GM18873 (cell line): ENCODE measurements at regions not wholly inside any gene's neighbourhood (a gene's known extent, or its start where the extent isn't known, plus 50 kb on each side); places are given as distances from the start of the nearest gene placed in this dataset.

Source experiments
- ATAC-seq: cut with Tn5 transposase; IDR thresholded peaks from one replicate; pipeline ENCODE4 v1.9.1; 2021; ENCODE audit warnings: mild to moderate bottlenecking, moderate library complexity, moderate number of reproducible peaks; ENCODE audit not compliant: unreplicated experiment, low FRiP score

GRCh38 chr11:36928621-36929020 is 330.6 kb upstream of the RAG2 start:
- ATAC-seq, result no peak

GRCh38 chr11:36899800-36900199 is 301.8 kb upstream of the RAG2 start:
- ATAC-seq, result no peak

- ATAC-seq, result no peak
Observed at GRCh38 chr11:36890841-36891240, 292.8 kb upstream of the RAG2 start.

GRCh38 chr11:36890121-36890679 is 292.2 kb upstream of the RAG2 start:
- no peak for ATAC-seq

DNA sequence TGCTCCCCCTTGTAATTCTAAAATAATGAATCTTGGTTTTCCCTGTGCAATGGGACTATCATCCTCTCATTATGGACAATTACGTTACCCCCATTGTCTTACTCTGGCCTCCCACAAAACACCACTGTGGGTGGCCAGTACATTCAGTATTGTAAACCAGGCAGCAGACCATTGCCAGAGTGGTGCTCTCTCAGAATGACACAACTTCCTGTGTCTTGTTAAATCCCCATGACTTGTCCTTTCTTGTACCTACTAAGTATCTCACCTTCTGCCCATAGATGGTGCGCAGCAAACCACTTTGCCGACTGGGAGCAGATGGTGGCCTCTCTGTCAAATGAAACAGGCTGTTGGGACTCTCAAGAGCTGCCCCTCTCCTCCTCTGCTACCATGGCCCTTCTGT is 287.1 kb upstream of the RAG2 start:
- ATAC-seq, result no peak

DNA sequence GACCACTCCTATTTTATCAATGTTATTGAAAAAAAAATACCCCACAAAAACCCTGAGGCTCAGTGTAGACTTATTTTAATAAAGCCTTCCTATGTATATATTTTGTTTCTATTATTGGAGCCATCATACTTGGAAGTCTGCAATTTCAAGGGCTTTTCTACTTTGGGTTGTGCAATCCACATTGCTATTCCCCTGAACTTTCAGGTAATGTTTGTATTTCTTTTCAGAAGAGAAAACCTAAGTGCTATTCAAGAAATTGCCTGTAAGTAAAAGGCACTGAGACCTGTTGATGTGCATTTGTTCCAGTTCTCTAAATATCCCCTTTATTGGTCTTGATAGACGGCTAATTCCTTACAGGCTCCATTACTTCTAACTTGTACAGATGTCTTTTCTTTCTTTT is 280.7 kb upstream of the RAG2 start:
- ATAC-seq, result no peak

GRCh38 chr11:36877149-36877548 is 279.1 kb upstream of the RAG2 start:
- no peak for ATAC-seq

GRCh38 chr11:36876266-36876665 is 278.2 kb upstream of the RAG2 start:
- no peak for ATAC-seq

- no peak for ATAC-seq
Observed at GRCh38 chr11:36874291-36874690, 276.3 kb upstream of the RAG2 start.

DNA sequence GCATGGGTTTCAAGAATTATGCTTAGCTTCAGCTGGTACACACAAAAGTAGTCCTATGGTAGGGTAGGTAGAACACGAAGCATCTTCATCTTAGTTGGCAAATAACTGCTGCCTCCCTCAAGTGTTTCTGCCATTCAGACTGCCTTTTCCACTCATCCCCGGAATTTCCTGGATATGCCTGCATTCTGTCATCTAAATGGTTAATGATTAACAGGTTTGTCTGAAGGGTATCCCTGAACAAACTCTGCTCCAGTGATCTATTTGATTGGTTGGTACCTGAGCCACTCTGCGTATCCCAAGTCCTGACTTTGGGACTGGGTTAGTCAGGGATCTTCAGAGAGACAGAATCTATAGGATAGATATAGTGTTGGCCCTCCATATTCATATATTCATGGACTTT is 272.3 kb upstream of the RAG2 start:
- ATAC-seq, result no peak

- no peak for ATAC-seq
Observed at GRCh38 chr11:36868380-36868779, 270.3 kb upstream of the RAG2 start.

GRCh38 chr11:36865846-36866245 is 267.8 kb upstream of the RAG2 start:
- ATAC-seq, result no peak

DNA sequence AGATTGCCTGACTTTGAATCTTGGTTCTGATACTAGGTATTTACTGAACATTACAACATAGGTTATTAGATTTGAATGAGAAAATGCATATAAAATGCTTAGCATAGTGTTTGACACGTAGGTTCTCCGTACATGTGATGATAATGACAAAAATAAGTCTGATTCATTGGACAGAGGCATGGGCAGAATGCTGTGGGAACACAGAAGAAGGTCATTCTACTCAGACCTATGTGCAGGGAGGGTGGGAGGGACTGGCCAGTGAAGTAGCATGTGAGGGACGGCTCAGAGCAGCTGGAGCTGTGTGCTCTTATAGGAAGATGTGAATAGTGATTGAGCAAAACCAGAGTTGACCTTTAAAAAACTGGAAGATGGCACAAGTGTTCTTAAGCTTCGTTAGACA is 256.8 kb upstream of the RAG2 start:
- ATAC-seq, result no peak

DNA sequence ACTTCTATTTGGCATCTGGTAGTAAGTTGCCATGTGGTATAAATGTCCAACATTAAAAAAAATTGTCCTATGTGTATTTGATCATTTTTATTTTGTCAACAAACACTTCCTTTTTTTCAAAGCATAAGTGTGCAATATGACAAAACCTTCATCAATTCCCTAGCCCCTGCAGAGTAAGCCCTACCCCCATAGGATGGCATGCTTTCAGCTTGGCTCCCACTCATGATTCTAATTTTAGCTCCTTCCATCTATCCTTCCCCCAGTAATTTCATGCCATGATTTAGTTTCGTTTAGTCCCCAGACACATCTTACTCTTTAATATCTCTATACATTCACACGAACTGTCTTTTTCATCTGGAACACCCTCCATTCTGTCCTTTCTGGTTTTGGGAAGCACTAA is 250.6 kb upstream of the RAG2 start:
- ATAC-seq, result no peak

GRCh38 chr11:36840378-36840777 is 242.3 kb upstream of the RAG2 start:
- no peak for ATAC-seq

DNA sequence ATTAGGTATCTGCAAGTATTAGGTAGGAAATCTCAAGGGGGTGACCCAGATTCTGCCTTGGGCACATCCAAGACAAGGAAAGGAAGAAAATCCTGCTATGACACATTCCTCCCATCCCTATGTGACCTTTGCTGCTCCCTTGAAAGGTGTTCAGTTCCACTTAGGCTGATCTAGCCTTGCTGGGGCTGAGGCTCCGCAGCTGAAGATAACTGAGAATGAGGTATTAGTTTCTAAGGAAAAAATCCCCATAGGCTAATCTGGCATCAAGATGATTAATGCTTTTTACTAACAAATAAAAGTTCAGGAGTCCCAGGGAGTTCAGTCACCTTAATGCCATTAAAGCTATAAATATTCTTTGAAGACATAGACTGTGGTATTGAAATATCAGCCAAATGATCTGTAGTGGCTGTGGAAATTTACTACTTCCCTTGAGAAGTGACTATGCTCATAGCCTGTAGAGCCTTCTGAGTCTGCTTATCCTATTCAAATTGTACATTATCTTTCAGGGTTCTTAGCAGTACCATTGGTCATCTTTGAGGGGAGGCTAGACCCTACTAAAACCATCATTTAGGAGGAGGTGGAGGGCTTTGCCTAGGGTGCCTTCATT is 239.9 kb upstream of the RAG2 start:
- ATAC-seq, result no peak

DNA sequence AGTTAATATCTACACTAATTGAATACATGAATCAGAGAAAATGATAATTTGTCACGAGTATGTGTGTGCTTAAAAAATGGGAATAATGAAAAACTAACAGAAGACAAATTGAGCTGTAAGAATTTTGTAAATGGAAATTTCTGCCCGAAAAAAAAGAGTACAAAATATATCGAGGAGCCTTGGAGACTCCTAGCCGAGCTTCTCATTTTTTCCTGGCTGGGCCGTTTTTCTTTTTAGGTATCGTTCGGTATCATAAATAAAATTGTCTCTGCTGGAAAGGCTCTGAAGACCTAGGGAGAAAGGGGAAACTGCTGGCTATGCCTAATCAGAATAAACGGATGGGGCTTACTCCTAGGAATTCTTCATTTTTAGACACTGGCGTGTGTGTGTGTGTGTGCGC is 227.2 kb upstream of the RAG2 start:
- ATAC-seq, result no peak

- no peak for ATAC-seq
Observed at GRCh38 chr11:36824349-36824748, 226.3 kb upstream of the RAG2 start.

DNA sequence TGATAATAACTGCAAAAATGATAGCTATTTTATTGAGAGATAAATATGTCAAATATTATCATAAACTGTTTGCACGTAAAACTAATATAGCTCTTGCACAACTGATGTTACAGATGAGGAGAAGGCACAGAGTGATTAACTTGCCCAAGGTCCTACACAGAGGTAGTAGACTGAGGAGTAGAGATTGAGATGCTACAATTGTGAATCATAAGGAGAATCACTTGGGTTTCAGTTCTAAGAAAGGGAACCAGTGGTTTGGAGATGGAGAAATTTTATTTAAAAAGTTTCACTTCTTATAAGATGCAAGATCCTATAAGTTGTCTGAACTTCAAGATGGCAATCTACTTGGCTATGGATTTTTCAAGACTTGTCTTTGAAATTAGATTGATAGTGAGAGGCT is 224.8 kb upstream of the RAG2 start:
- ATAC-seq, result no peak

- no peak for ATAC-seq
Observed at GRCh38 chr11:36818410-36818809, 220.4 kb upstream of the RAG2 start.

DNA sequence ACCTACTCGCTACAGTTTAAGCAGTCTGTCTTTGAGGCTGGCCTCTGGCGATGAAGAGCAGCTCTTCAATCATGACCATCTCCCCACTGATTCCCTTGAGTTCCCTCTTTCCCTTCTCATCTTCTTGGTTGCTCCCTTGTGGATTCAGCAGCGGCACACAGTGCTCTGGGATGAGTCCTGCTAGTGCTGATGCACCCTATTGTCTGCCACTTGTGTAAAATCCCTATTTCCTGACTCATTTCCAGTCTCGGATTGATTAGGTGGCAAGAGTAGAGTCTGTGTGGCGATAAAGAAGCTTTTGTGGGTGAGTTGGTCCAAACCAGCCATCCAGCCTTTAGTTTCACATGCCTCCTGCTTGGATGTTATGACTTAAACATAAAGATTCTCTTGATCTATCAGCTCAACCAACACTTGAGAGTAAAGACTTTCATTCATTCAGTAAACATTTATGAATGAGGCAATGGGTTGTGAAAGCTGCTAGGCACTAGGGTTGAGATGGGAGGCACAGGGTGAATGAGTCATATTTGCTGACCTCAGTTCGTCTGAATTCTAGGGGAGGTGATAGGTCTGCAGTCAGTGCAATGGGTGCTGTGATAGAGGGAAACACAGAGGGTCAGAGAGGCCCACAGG is 219.4 kb upstream of the RAG2 start:
- ATAC-seq, result no peak

GRCh38 chr11:36809303-36809702 is 211.3 kb upstream of the RAG2 start:
- no peak for ATAC-seq
